HG03280 (cell line): ENCODE measurements at regions not wholly inside any gene's neighbourhood (a gene's known extent, or its start where the extent isn't known, plus 50 kb on each side); places are given as distances from the start of the nearest gene placed in this dataset.

Experiments
- ATAC-seq: cut with Tn5 transposase; IDR thresholded peaks from one replicate; pipeline ENCODE4 v1.9.1; 2021; ENCODE audit warnings: mild to moderate bottlenecking, moderate library complexity; ENCODE audit not compliant: unreplicated experiment

GRCh38 chr2:16322308-16323125 is 343.1 kb downstream of the CYRIA start:
- ATAC-seq: no peak

GRCh38 chr2:16321872-16322271 is 343.8 kb downstream of the CYRIA start:
- no peak for ATAC-seq

GRCh38 chr2:16321256-16321655 is 344.4 kb downstream of the CYRIA start:
- no peak for ATAC-seq

GRCh38 chr2:16320716-16321115 is 344.9 kb downstream of the CYRIA start:
- no peak for ATAC-seq

GRCh38 chr2:16319551-16320121 is 346.0 kb downstream of the CYRIA start:
- no peak for ATAC-seq

- no peak for ATAC-seq
Measured at GRCh38 chr2:16318474-16319195, 347.0 kb downstream of the CYRIA start.

- ATAC-seq: no peak
Measured at GRCh38 chr2:16318051-16318450, 347.6 kb downstream of the CYRIA start.

- ATAC-seq: no peak
Measured at GRCh38 chr2:16317211-16317830, 348.3 kb downstream of the CYRIA start.

- ATAC-seq: no peak
Measured at GRCh38 chr2:16316456-16317210, 349.0 kb downstream of the CYRIA start.

GRCh38 chr2:16315908-16316307 is 349.7 kb downstream of the CYRIA start:
- ATAC-seq: no peak

GRCh38 chr2:16315458-16315835 is 350.2 kb downstream of the CYRIA start:
- no peak for ATAC-seq

- no peak for ATAC-seq
Measured at GRCh38 chr2:16314691-16315457, 350.8 kb downstream of the CYRIA start.

- no peak for ATAC-seq
Measured at GRCh38 chr2:16314001-16314400, 351.6 kb downstream of the CYRIA start.

GRCh38 chr2:16313235-16313975 is 352.2 kb downstream of the CYRIA start:
- no peak for ATAC-seq

- ATAC-seq: no peak
Measured at GRCh38 chr2:16312771-16313170, 352.9 kb downstream of the CYRIA start.

GRCh38 chr2:16311521-16312440 is 353.9 kb downstream of the CYRIA start:
- no peak for ATAC-seq

- ATAC-seq: no peak
Measured at GRCh38 chr2:16308816-16309215, 356.8 kb downstream of the CYRIA start.

GRCh38 chr2:16304876-16305590 is 360.6 kb downstream of the CYRIA start:
- ATAC-seq: no peak
